DND-41 (cell line): ENCODE measurements at regions not wholly inside any gene's neighbourhood (a gene's known extent, or its start where the extent isn't known, plus 50 kb on each side); places are given as distances from the start of the nearest gene placed in this dataset.

Source experiments
- ATAC-seq: fragments of 200-7000 bp; cut with Tn5 transposase; 3 replicates; pipeline ENCODE4 v1.9.1; 2021; ENCODE audit warnings: low read depth; ENCODE audit not compliant: insufficient read depth
- DNase-seq: peaks from one replicate; pipeline ENCODE4 v3.0.0-alpha.2; 2020
- H2AFZ ChIP-seq: 2 replicates; pipeline ENCODE4 v1.6.0; 2012; ENCODE audit warnings: low read depth, low read length
- H3K27ac ChIP-seq: 2 replicates; pipeline ENCODE4 v1.5.1; 2012; ENCODE audit warnings: low read length, inconsistent platforms
- H3K27me3 ChIP-seq: fragments of 200-600 bp; sonication (generic); 2 replicates; pipeline ENCODE4 v1.6.0; 2012; ENCODE audit warnings: low read length, mild to moderate bottlenecking, inconsistent platforms; ENCODE audit not compliant: insufficient read depth, poor library complexity
- H3K36me3 ChIP-seq: 2 replicates; pipeline ENCODE4 v1.5.1; 2012; ENCODE audit warnings: low read length, inconsistent platforms; ENCODE audit not compliant: insufficient read depth
- H3K4me1 ChIP-seq: 2 replicates; pipeline ENCODE4 v1.5.1; 2012; ENCODE audit warnings: mild to moderate bottlenecking, low read length; ENCODE audit not compliant: insufficient read depth
- H3K4me2 ChIP-seq: 2 replicates; pipeline ENCODE4 v1.6.0; 2012; ENCODE audit warnings: mild to moderate bottlenecking, moderate library complexity, low read length, inconsistent platforms; ENCODE audit not compliant: insufficient read depth
- H3K4me3 ChIP-seq, 2 experiments: fragments of 200-600 bp in 1 of 2; shearing (Covaris generic) in 1 of 2; 2 replicates each; pipeline ENCODE4 v1.5.1; 2012 to 2016; ENCODE audit warnings: inconsistent platforms in 2 of 2, low read length in 2 of 2, mild to moderate bottlenecking in 2 of 2, low read depth in 1 of 2, moderate library complexity in 1 of 2
- H3K79me2 ChIP-seq: 2 replicates; pipeline ENCODE4 v1.6.0; 2012; ENCODE audit warnings: low read length, inconsistent platforms; ENCODE audit not compliant: insufficient read depth
- H3K9ac ChIP-seq: 2 replicates; pipeline ENCODE4 v1.6.0; 2012; ENCODE audit warnings: low read depth, mild to moderate bottlenecking, inconsistent platforms, low read length, moderate library complexity
- H3K9me3 ChIP-seq: 2 replicates; pipeline ENCODE4 v1.5.1; 2012; ENCODE audit warnings: low read length, moderate library complexity, mild to moderate bottlenecking, inconsistent platforms; ENCODE audit not compliant: insufficient read depth, severe bottlenecking
- H4K20me1 ChIP-seq: 2 replicates; pipeline ENCODE4 v1.6.0; 2012; ENCODE audit warnings: low read length; ENCODE audit not compliant: insufficient read depth
- EZH2 ChIP-seq: IDR thresholded peaks from 3 replicates; pipeline ENCODE4 v1.6.1; 2012; ENCODE audit warnings: borderline replicate concordance, low read depth, mild to moderate bottlenecking, moderate library complexity, low read length, inconsistent platforms; ENCODE audit not compliant: severe bottlenecking
- TF ChIP-seq, protein P1 (sequence below): IDR thresholded peaks from 2 replicates; pipeline ENCODE4 v1.5.1; 2012; ENCODE audit warnings: borderline replicate concordance, low read length, moderate library complexity, mild to moderate bottlenecking; ENCODE audit not compliant: poor library complexity, severe bottlenecking; ENCODE audit errors: extremely low read depth

DNA sequence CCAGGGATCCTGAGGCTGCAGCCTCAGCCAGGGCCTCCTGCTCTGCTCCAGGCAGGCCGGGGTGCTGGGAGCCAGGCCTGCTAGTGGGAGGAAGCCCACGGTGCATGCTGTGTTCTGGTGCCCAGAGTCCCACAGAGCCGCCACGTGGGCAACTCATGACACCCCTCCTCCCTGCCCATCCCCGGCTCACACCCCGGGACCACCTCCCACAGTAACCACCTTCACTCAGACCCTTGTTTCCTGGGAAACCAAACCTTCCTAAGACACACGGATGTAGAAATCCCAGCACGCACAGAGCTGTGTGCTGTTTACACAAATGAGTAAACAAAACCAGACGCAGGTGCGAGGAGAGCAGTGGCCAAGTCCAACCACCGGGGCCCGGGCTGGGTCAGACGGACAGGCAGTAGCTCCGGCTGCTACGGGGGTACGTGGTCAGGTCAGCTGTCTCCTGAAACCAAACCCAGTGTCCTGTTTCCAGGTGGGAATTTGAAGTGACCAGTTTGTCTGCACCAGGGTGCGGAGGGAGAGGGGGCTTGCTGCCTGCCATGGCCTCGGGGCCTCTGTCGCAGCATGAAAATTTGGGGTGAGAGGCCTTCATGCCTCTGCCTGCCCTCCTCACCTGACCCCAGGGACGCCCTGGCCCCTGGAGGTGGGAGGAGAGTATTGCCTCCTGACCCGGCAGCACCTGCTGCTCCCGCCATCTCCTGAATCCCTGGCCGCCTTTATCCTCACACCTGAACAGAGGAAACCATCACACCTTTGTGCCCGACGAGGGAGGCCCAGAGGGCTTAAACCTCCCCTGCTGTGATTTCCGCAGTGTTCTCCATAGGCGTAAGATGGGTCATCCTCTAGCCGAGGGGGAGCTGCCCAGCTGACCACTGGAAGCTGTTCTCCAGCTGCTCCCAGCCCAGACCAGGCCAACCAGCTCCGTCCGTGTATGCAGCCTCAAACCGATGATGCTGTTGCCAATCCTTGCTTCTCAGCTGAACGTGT lies 52.0 kb upstream of the SMOC2 start:
- Histone ChIP-seq H3K79me2 (no peaks in the 10 kb centered on the region), H2AFZ (no peak overlapping the region)
- no peak for DNase-seq

GRCh38 chr6:168390749-168391420 lies 50.1 kb upstream of the SMOC2 start:
- TF ChIP-seq, protein P1, sequence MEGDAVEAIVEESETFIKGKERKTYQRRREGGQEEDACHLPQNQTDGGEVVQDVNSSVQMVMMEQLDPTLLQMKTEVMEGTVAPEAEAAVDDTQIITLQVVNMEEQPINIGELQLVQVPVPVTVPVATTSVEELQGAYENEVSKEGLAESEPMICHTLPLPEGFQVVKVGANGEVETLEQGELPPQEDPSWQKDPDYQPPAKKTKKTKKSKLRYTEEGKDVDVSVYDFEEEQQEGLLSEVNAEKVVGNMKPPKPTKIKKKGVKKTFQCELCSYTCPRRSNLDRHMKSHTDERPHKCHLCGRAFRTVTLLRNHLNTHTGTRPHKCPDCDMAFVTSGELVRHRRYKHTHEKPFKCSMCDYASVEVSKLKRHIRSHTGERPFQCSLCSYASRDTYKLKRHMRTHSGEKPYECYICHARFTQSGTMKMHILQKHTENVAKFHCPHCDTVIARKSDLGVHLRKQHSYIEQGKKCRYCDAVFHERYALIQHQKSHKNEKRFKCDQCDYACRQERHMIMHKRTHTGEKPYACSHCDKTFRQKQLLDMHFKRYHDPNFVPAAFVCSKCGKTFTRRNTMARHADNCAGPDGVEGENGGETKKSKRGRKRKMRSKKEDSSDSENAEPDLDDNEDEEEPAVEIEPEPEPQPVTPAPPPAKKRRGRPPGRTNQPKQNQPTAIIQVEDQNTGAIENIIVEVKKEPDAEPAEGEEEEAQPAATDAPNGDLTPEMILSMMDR = no peak
- TF ChIP-seq EZH2 = no peak
- Histone ChIP-seq H4K20me1 (no peaks in the 10 kb centered on the region), H3K27ac (no peak overlapping the region), H3K4me3 (no peak overlapping the region), H3K27me3 (no peaks in the 10 kb centered on the region), H3K9ac (no peak overlapping the region), H3K9me3 (peaks cover 4% of the 10 kb centered on the region), H3K4me1 (no peaks in the 10 kb centered on the region), H3K79me2 (no peaks in the 10 kb centered on the region), H3K4me2 (no peak overlapping the region), H3K36me3 (no peaks in the 10 kb centered on the region), H2AFZ (no peak overlapping the region)
- ATAC-seq = no peak
- DNase-seq = no peak

More for the DNA sequence above, 52.0 kb upstream of the SMOC2 start:
- no peak overlapping the region for H3K9ac ChIP-seq
- TF ChIP-seq EZH2 = no peak
- TF ChIP-seq, protein P1 = no peak
- H4K20me1 ChIP-seq = no peaks in the 10 kb centered on the region
- no peaks in the 10 kb centered on the region for H3K4me1 ChIP-seq
- H3K27me3 ChIP-seq = no peaks in the 10 kb centered on the region
- H3K9me3 ChIP-seq = peaks cover 7% of the 10 kb centered on the region
- H3K27ac ChIP-seq = no peak overlapping the region
- ATAC-seq = no peak
- H3K36me3 ChIP-seq = no peaks in the 10 kb centered on the region
- no peak overlapping the region for H3K4me2 ChIP-seq
- H3K4me3 ChIP-seq = no peak overlapping the region
